GM23338 (cell line): ENCODE measurements at regions not wholly inside any gene's neighbourhood (a gene's known extent, or its start where the extent isn't known, plus 50 kb on each side); places are given as distances from the start of the nearest gene placed in this dataset.

Experiments used
- ATAC-seq: fragments of 200-7000 bp; cut with Tn5 transposase; 3 replicates; pipeline ENCODE4 v1.9.1; 2020
- DNase-seq: peaks from one replicate; pipeline ENCODE4 v3.0.0-alpha.2; 2015; ENCODE audit warnings: low spot score
- H2AFZ ChIP-seq: fragments of 200-600 bp; sonication (generic); 2 replicates; pipeline ENCODE4 v1.8.0; 2016; ENCODE audit warnings: antibody characterized with exemption, mild to moderate bottlenecking, moderate library complexity
- H3F3A ChIP-seq: fragments of 200-600 bp; sonication (generic); replicated peaks from 2 replicates; pipeline ENCODE4 v1.8.0; 2017; ENCODE audit warnings: antibody characterized with exemption, mixed run types, low read depth
- H3K27ac ChIP-seq: fragments of 200-600 bp; sonication (generic); 2 replicates; pipeline ENCODE4 v1.6.1; 2016; ENCODE audit warnings: low read depth
- H3K27me3 ChIP-seq: fragments of 200-600 bp; sonication (generic); 2 replicates; pipeline ENCODE4 v1.8.0; 2016; ENCODE audit warnings: mild to moderate bottlenecking, mixed run types, moderate library complexity; ENCODE audit not compliant: insufficient read depth
- H3K36me3 ChIP-seq: fragments of 200-600 bp; sonication (generic); 2 replicates; pipeline ENCODE4 v1.8.0; 2016; ENCODE audit warnings: mild to moderate bottlenecking; ENCODE audit not compliant: insufficient read depth
- H3K4me1 ChIP-seq: fragments of 200-600 bp; sonication (generic); 2 replicates; pipeline ENCODE4 v1.8.0; 2016; ENCODE audit warnings: mild to moderate bottlenecking, moderate library complexity; ENCODE audit not compliant: insufficient read depth
- H3K4me2 ChIP-seq: fragments of 200-600 bp; sonication (generic); 2 replicates; pipeline ENCODE4 v1.7.1; 2017; ENCODE audit warnings: mixed run types
- H3K4me3 ChIP-seq: fragments of 200-600 bp; sonication (generic); 2 replicates; pipeline ENCODE4 v1.6.1; 2016; ENCODE audit warnings: mixed run types
- H3K79me2 ChIP-seq: fragments of 200-600 bp; sonication (generic); replicated peaks from 2 replicates; pipeline ENCODE4 v1.8.0; 2017; ENCODE audit warnings: mild to moderate bottlenecking; ENCODE audit not compliant: insufficient read depth
- H3K9me2 ChIP-seq: fragments of 200-600 bp; sonication (generic); 2 replicates; pipeline ENCODE4 v1.8.0; 2017; ENCODE audit not compliant: insufficient read depth
- H4K20me1 ChIP-seq: fragments of 200-600 bp; sonication (generic); replicated peaks from 2 replicates; pipeline ENCODE4 v1.8.0; 2017; ENCODE audit warnings: mild to moderate bottlenecking; ENCODE audit not compliant: insufficient read depth
- H3K27ac Mint-ChIP-seq: 2 replicates; pipeline ENCODE4 v1.8.0; 2020; ENCODE audit warnings: inconsistent platforms, mild to moderate bottlenecking, moderate library complexity, mixed read lengths
- H3K27me3 Mint-ChIP-seq: 3 replicates; pipeline ENCODE4 v1.8.0; 2022; ENCODE audit warnings: low read depth, mild to moderate bottlenecking, moderate library complexity, mixed read lengths, inconsistent platforms; ENCODE audit not compliant: insufficient read depth, poor library complexity
- H3K36me3 Mint-ChIP-seq: 3 replicates; pipeline ENCODE4 v1.8.0; 2021; ENCODE audit warnings: low read depth, mild to moderate bottlenecking, inconsistent platforms, moderate library complexity, mixed read lengths
- H3K4me1 Mint-ChIP-seq: 3 replicates; pipeline ENCODE4 v1.8.0; 2020; ENCODE audit warnings: mild to moderate bottlenecking, inconsistent platforms, mixed read lengths
- H3K4me3 Mint-ChIP-seq: 3 replicates; pipeline ENCODE4 v1.8.0; 2021; ENCODE audit warnings: moderate library complexity, mild to moderate bottlenecking, inconsistent platforms, mixed read lengths
- H3K9me3 Mint-ChIP-seq: 3 replicates; pipeline ENCODE4 v1.8.0; 2020; ENCODE audit warnings: moderate library complexity, mild to moderate bottlenecking, inconsistent platforms, mixed read lengths
- CREB1 ChIP-seq: fragments of 250-450 bp; sonication (Bioruptor Pico); IDR thresholded peaks from 2 replicates; pipeline ENCODE4 v1.5.0; 2020; ENCODE audit warnings: low read depth, mild to moderate bottlenecking, moderate library complexity
- EZH2 ChIP-seq: fragments of 200-600 bp; sonication (generic); IDR thresholded peaks from one replicate; pipeline ENCODE4 v1.8.0; 2017; ENCODE audit warnings: antibody characterized with exemption, mild to moderate bottlenecking, low read depth; ENCODE audit not compliant: unreplicated experiment
- EZH2phosphoT487 ChIP-seq: fragments of 200-600 bp; sonication (generic); IDR thresholded peaks from one replicate; pipeline ENCODE4 v1.8.1; 2018; ENCODE audit warnings: antibody characterized with exemption; ENCODE audit not compliant: unreplicated experiment
- JUNB ChIP-seq: IDR thresholded peaks from one replicate; pipeline ENCODE4 v1.6.1; 2016; ENCODE audit warnings: antibody characterized with exemption; ENCODE audit not compliant: unreplicated experiment
- NANOG ChIP-seq: IDR thresholded peaks from 2 replicates; pipeline ENCODE4 v1.6.1; 2016; ENCODE audit warnings: antibody characterized with exemption, borderline replicate concordance
- POLR2AphosphoS5 ChIP-seq: IDR thresholded peaks from 2 replicates; pipeline ENCODE4 v1.6.1; 2016; ENCODE audit warnings: antibody characterized with exemption, low read depth
- STAT1 ChIP-seq: IDR thresholded peaks from one replicate; pipeline ENCODE4 v1.6.1; 2016; ENCODE audit warnings: antibody characterized with exemption; ENCODE audit not compliant: unreplicated experiment
- ZNF114 ChIP-seq: fragments of 250-450 bp; sonication (Bioruptor Pico); IDR thresholded peaks from 2 replicates; pipeline ENCODE4 v1.5.0; 2020; ENCODE audit warnings: mild to moderate bottlenecking, moderate library complexity
- ZNF331 ChIP-seq: fragments of 250-450 bp; sonication (Bioruptor Pico); IDR thresholded peaks from 2 replicates; pipeline ENCODE4 v1.5.0; 2020; ENCODE audit warnings: low read depth, mild to moderate bottlenecking, moderate library complexity
- ZNF462 ChIP-seq: fragments of 250-450 bp; sonication (Bioruptor Pico); IDR thresholded peaks from 2 replicates; pipeline ENCODE4 v1.5.0; 2020; ENCODE audit warnings: mild to moderate bottlenecking, moderate library complexity
- TF ChIP-seq, protein P1 (sequence below), 2 experiments: fragments of 200-600 bp in 1 of 2; sonication (generic) in 1 of 2; conservative IDR thresholded peaks; 2 replicates each; pipeline versions ENCODE4 v1.5.1 to v1.6.1; 2016 to 2017; ENCODE audit warnings: antibody characterized with exemption in 2 of 2, low read depth in 2 of 2, mild to moderate bottlenecking in 2 of 2, moderate library complexity in 1 of 2
- TF ChIP-seq, protein P2 (sequence below): IDR thresholded peaks from one replicate; pipeline ENCODE4 v1.6.1; 2018; ENCODE audit warnings: antibody characterized with exemption; ENCODE audit not compliant: unreplicated experiment

- TF ChIP-seq, protein P1, sequence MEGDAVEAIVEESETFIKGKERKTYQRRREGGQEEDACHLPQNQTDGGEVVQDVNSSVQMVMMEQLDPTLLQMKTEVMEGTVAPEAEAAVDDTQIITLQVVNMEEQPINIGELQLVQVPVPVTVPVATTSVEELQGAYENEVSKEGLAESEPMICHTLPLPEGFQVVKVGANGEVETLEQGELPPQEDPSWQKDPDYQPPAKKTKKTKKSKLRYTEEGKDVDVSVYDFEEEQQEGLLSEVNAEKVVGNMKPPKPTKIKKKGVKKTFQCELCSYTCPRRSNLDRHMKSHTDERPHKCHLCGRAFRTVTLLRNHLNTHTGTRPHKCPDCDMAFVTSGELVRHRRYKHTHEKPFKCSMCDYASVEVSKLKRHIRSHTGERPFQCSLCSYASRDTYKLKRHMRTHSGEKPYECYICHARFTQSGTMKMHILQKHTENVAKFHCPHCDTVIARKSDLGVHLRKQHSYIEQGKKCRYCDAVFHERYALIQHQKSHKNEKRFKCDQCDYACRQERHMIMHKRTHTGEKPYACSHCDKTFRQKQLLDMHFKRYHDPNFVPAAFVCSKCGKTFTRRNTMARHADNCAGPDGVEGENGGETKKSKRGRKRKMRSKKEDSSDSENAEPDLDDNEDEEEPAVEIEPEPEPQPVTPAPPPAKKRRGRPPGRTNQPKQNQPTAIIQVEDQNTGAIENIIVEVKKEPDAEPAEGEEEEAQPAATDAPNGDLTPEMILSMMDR (conservative IDR thresholded peaks at IDR 0.05; ENCODE audit: low read depth in 2 of 2): no peak
- TF ChIP-seq ZNF331 (CRISPR knock-in tag): no peak
- TF ChIP-seq EZH2: no peak
These were observed 285.3 kb upstream of the ADRA1B start (continued) for GRCh38 chr5:159631001-159631400.

DNA sequence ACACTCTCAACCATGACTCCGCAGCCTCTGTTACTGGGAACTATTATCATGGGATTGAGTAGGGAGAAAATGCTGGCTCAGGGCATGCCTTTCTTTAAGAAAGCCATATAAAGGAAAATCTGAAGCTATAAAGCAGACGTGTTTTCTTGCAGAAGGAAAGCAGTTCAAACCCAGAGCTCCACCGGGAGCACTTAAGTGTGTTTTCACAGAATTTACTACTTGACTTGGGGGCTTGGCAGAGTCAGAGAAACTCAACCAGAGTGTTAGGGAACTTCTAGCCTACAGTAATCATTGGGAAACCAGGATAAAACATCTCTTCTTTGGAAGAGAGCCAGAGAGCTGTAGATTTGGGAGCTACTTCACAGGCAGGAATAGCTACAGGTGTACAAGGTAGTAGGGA is 283.4 kb upstream of the ADRA1B start:
- ATAC-seq: no peak
- Histone ChIP-seq H3K4me1 (no peaks in the 10 kb centered on the region), H3K4me2 (no peak overlapping the region), H3K36me3 (0 out of 2 replicates have a peak, but pooled peaks cover under 1% of the 10 kb centered on the region), H3K4me3 (no peak overlapping the region), H2AFZ (no peak overlapping the region), H3K9me2 (no peaks in the 10 kb centered on the region), H3K27me3 (no peaks in the 10 kb centered on the region), H3K79me2 (no peaks in the 10 kb centered on the region), H3F3A (no peaks in the 10 kb centered on the region), H3K27ac (no peak overlapping the region), H4K20me1 (no peaks in the 10 kb centered on the region)
- Mint-ChIP-seq H3K27ac (no peak overlapping the region), H3K9me3 (no peaks in the 10 kb centered on the region), H3K27me3 (peaks cover 5% of the 10 kb centered on the region), H3K4me1 (peaks cover 5% of the 10 kb centered on the region; the same call in 2 of the 3 replicates), H3K36me3 (no peaks in the 10 kb centered on the region), H3K4me3 (no peak overlapping the region)
- no peak for DNase-seq
- no peak for TF ChIP-seq STAT1
- TF ChIP-seq, protein P2, sequence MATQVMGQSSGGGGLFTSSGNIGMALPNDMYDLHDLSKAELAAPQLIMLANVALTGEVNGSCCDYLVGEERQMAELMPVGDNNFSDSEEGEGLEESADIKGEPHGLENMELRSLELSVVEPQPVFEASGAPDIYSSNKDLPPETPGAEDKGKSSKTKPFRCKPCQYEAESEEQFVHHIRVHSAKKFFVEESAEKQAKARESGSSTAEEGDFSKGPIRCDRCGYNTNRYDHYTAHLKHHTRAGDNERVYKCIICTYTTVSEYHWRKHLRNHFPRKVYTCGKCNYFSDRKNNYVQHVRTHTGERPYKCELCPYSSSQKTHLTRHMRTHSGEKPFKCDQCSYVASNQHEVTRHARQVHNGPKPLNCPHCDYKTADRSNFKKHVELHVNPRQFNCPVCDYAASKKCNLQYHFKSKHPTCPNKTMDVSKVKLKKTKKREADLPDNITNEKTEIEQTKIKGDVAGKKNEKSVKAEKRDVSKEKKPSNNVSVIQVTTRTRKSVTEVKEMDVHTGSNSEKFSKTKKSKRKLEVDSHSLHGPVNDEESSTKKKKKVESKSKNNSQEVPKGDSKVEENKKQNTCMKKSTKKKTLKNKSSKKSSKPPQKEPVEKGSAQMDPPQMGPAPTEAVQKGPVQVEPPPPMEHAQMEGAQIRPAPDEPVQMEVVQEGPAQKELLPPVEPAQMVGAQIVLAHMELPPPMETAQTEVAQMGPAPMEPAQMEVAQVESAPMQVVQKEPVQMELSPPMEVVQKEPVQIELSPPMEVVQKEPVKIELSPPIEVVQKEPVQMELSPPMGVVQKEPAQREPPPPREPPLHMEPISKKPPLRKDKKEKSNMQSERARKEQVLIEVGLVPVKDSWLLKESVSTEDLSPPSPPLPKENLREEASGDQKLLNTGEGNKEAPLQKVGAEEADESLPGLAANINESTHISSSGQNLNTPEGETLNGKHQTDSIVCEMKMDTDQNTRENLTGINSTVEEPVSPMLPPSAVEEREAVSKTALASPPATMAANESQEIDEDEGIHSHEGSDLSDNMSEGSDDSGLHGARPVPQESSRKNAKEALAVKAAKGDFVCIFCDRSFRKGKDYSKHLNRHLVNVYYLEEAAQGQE: no peak
- TF ChIP-seq EZH2phosphoT487: no peak
- no peak for TF ChIP-seq ZNF114 (CRISPR knock-in tag)
- no peak for TF ChIP-seq POLR2AphosphoS5
- no peak for TF ChIP-seq JUNB
- TF ChIP-seq, protein P1 (conservative IDR thresholded peaks at IDR 0.05; ENCODE audit: low read depth in 2 of 2): no peak
- no peak for TF ChIP-seq NANOG
- no peak for TF ChIP-seq EZH2
- no peak for TF ChIP-seq ZNF331 (CRISPR knock-in tag)
- no peak for TF ChIP-seq CREB1 (CRISPR knock-in tag)
- TF ChIP-seq ZNF462: no peak
